IMR-90 (cell line): ENCODE measurements at regions not wholly inside any gene's neighbourhood (a gene's known extent, or its start where the extent isn't known, plus 50 kb on each side); places are given as distances from the start of the nearest gene placed in this dataset.

Experiments
- ATAC-seq: fragments of 200-7000 bp; cut with Tn5 transposase; 2 replicates; pipeline ENCODE4 v1.9.1; 2020; ENCODE audit warnings: low read depth, mild to moderate bottlenecking, moderate library complexity
- BruUV-seq: library from RNA; stranded (reverse); fragments of 400-500 nt; replicated peaks from 2 replicates; lab custom pipeline; 2021; lab: Mats Ljungman, UMichigan
- CTCF ChIA-PET: fragments of 300-600 bp; formaldehyde crosslinking; extraction: SDS; loops from one replicate; lab custom pipeline; 2021; ENCODE audit warnings: antibody characterized with exemption; lab: Yijun Ruan, JAX
- POLR2A ChIA-PET: fragments of 300-600 bp; sonication (Branson Sonifier 250); formaldehyde crosslinking; loops from one replicate; lab custom pipeline; 2022; ENCODE audit warnings: antibody characterized with exemption; ENCODE audit not compliant: unreplicated experiment; lab: Charles Lee
- DNase-seq: peaks from one replicate; pipeline ENCODE4 v3.0.0; 2013
- H2AFZ ChIP-seq: replicated peaks from 2 replicates; pipeline ENCODE3; 2013; ENCODE audit warnings: low read length, mild to moderate bottlenecking; ENCODE audit not compliant: poor library complexity
- H2AK5ac ChIP-seq: 2 replicates; pipeline ENCODE4 v1.6.1; 2013; ENCODE audit warnings: low read depth, low read length, inconsistent platforms
- H2AK9ac ChIP-seq: replicated peaks from 2 replicates; pipeline ENCODE3; 2013; ENCODE audit warnings: mild to moderate bottlenecking, low read depth, low read length, moderate library complexity; ENCODE audit not compliant: poor library complexity
- H2BK120ac ChIP-seq: 2 replicates; pipeline ENCODE4 v1.6.1; 2013; ENCODE audit warnings: low read depth, low read length, inconsistent platforms
- H2BK15ac ChIP-seq: 3 replicates; pipeline ENCODE4 v1.6.1; 2013; ENCODE audit warnings: low read depth, low read length, inconsistent platforms
- H2BK20ac ChIP-seq: 2 replicates; pipeline ENCODE4 v1.6.1; 2013; ENCODE audit warnings: low read depth, mild to moderate bottlenecking, inconsistent platforms, low read length, moderate library complexity
- H2BK5ac ChIP-seq: 2 replicates; pipeline ENCODE4 v1.6.1; 2013; ENCODE audit warnings: mild to moderate bottlenecking, low read depth, low read length, inconsistent platforms; ENCODE audit not compliant: poor library complexity, severe bottlenecking
- H3K14ac ChIP-seq: replicated peaks from 2 replicates; pipeline ENCODE4 v1.6.1; 2013; ENCODE audit warnings: low read depth, low read length, inconsistent platforms
- H3K18ac ChIP-seq: 2 replicates; pipeline ENCODE4 v1.6.1; 2013; ENCODE audit warnings: low read depth, low read length, control low read depth
- H3K23ac ChIP-seq: 2 replicates; pipeline ENCODE4 v1.6.1; 2013; ENCODE audit warnings: low read depth, low read length, inconsistent platforms
- H3K27ac ChIP-seq: 2 replicates; pipeline ENCODE4 v1.5.1; 2013; ENCODE audit warnings: mild to moderate bottlenecking, control low read depth, low read length; ENCODE audit not compliant: insufficient read depth
- H3K27me3 ChIP-seq: 2 replicates; pipeline ENCODE4 v1.6.1; 2013; ENCODE audit warnings: low read length; ENCODE audit not compliant: control insufficient read depth, insufficient read depth
- H3K36me3 ChIP-seq: 2 replicates; pipeline ENCODE4 v1.6.1; 2013; ENCODE audit warnings: low read length, mixed read lengths; ENCODE audit not compliant: control insufficient read depth, insufficient read depth
- H3K4ac ChIP-seq: 2 replicates; pipeline ENCODE4 v1.6.1; 2013; ENCODE audit warnings: low read depth, low read length, inconsistent platforms
- H3K4me1 ChIP-seq: 2 replicates; pipeline ENCODE4 v1.6.1; 2013; ENCODE audit warnings: low read length, mixed read lengths; ENCODE audit not compliant: control insufficient read depth, insufficient read depth
- H3K4me2 ChIP-seq: 2 replicates; pipeline ENCODE4 v1.6.1; 2013; ENCODE audit warnings: low read depth, mild to moderate bottlenecking, control low read depth, low read length, moderate library complexity
- H3K4me3 ChIP-seq: 2 replicates; pipeline ENCODE4 v1.5.1; 2013; ENCODE audit warnings: low read depth, mild to moderate bottlenecking, control low read depth, low read length, moderate library complexity; ENCODE audit not compliant: insufficient read depth
- H3K56ac ChIP-seq: 2 replicates; pipeline ENCODE4 v1.6.1; 2013; ENCODE audit warnings: low read length, inconsistent platforms; ENCODE audit not compliant: insufficient read depth; ENCODE audit errors: extremely low read depth
- H3K79me1 ChIP-seq, 2 experiments: 2 replicates each; pipeline ENCODE4 v1.6.1; 2013; ENCODE audit warnings: low read length in 2 of 2, inconsistent platforms in 1 of 2, low read depth in 1 of 2
- H3K9ac ChIP-seq: 2 replicates; pipeline ENCODE4 v1.6.1; 2013; ENCODE audit warnings: low read depth, low read length, control low read depth
- H3K9me1 ChIP-seq: 2 replicates; pipeline ENCODE4 v1.6.1; 2013; ENCODE audit warnings: low read length, inconsistent platforms; ENCODE audit not compliant: insufficient read depth
- H3K9me3 ChIP-seq: 2 replicates; pipeline ENCODE4 v1.6.1; 2013; ENCODE audit warnings: low read length; ENCODE audit not compliant: control insufficient read depth, insufficient read depth
- H4K20me1 ChIP-seq: 2 replicates; pipeline ENCODE4 v1.6.1; 2013; ENCODE audit warnings: low read length, inconsistent platforms; ENCODE audit not compliant: insufficient read depth
- H4K5ac ChIP-seq: 2 replicates; pipeline ENCODE4 v1.6.1; 2013; ENCODE audit warnings: mild to moderate bottlenecking, low read depth, low read length, control low read depth
- H4K8ac ChIP-seq, 2 experiments: 2 replicates each; pipeline ENCODE4 v1.6.1; 2013; ENCODE audit warnings: low read depth in 2 of 2, low read length in 2 of 2, control low read depth in 1 of 2, inconsistent platforms in 1 of 2
- H4K91ac ChIP-seq: 2 replicates; pipeline ENCODE4 v1.6.1; 2013; ENCODE audit warnings: low read depth, low read length, inconsistent platforms; ENCODE audit not compliant: insufficient read depth
- BHLHE40 ChIP-seq: fragments of 150-350 bp; IDR thresholded peaks from 2 replicates; pipeline ENCODE4 v1.6.1; 2016; ENCODE audit warnings: mild to moderate bottlenecking, low read depth, low read length
- CEBPB ChIP-seq: IDR thresholded peaks from 2 replicates; pipeline ENCODE4 v1.6.1; 2012; ENCODE audit warnings: low read depth, low read length, improper control_type of control experiment
- CHD1 ChIP-seq: IDR thresholded peaks from 2 replicates; pipeline ENCODE4 v1.6.1; 2012; ENCODE audit warnings: low read depth, low read length, improper control_type of control experiment
- CTCF ChIP-seq: conservative IDR thresholded peaks from 2 replicates; pipeline ENCODE4 v1.5.1; 2012; ENCODE audit warnings: mild to moderate bottlenecking, low read depth, low read length, improper control_type of control experiment
- ELK1 ChIP-seq: fragments of 150-350 bp; IDR thresholded peaks from 2 replicates; pipeline ENCODE4 v1.6.1; 2016; ENCODE audit warnings: low read depth, mild to moderate bottlenecking, low read length, moderate library complexity, borderline replicate concordance
- FOS ChIP-seq: fragments of 150-350 bp; IDR thresholded peaks from 2 replicates; pipeline ENCODE4 v1.6.1; 2016; ENCODE audit warnings: low read depth, low read length
- MAFK ChIP-seq: IDR thresholded peaks from 2 replicates; pipeline ENCODE4 v1.6.1; 2012; ENCODE audit warnings: low read depth, low read length, improper control_type of control experiment
- MAZ ChIP-seq: IDR thresholded peaks from 2 replicates; pipeline ENCODE4 v1.6.1; 2012; ENCODE audit warnings: low read depth, mild to moderate bottlenecking, low read length, improper control_type of control experiment, moderate library complexity, borderline replicate concordance
- MXI1 ChIP-seq: IDR thresholded peaks from 2 replicates; pipeline ENCODE4 v1.6.1; 2012; ENCODE audit warnings: low read depth, mild to moderate bottlenecking, low read length, moderate library complexity, borderline replicate concordance
- NFE2L2 ChIP-seq: fragments of 150-350 bp; IDR thresholded peaks from 2 replicates; pipeline ENCODE4 v1.6.1; 2016; ENCODE audit warnings: low read depth, mild to moderate bottlenecking, low read length
- RAD21 ChIP-seq: IDR thresholded peaks from 2 replicates; pipeline ENCODE4 v1.6.1; 2012; ENCODE audit warnings: low read length, improper control_type of control experiment
- RCOR1 ChIP-seq: IDR thresholded peaks from 2 replicates; pipeline ENCODE4 v1.6.1; 2012; ENCODE audit warnings: mild to moderate bottlenecking, low read length, improper control_type of control experiment; ENCODE audit not compliant: insufficient replicate concordance
- RFX5 ChIP-seq: IDR thresholded peaks from 2 replicates; pipeline ENCODE4 v1.8.0; 2012; ENCODE audit warnings: low read depth, mild to moderate bottlenecking, low read length, moderate library complexity
- SMC3 ChIP-seq: fragments of 150-350 bp; IDR thresholded peaks from 2 replicates; pipeline ENCODE4 v1.6.1; 2016; ENCODE audit warnings: low read depth, mild to moderate bottlenecking, antibody characterized with exemption, low read length, moderate library complexity
- USF2 ChIP-seq: fragments of 150-350 bp; IDR thresholded peaks from 2 replicates; pipeline ENCODE4 v1.6.1; 2017; ENCODE audit warnings: mild to moderate bottlenecking, antibody characterized with exemption, low read length, low read depth
- WGBS, 2 experiments: methylation state at CpG; one replicate each; pipeline versions ENCODE4 v1.1.5 to v1.1.7; 2013; ENCODE audit warnings: missing lambda C conversion rate in 2 of 2; ENCODE audit not compliant: insufficient read length in 1 of 2; ENCODE audit errors: extremely low coverage in 2 of 2; 5-methylcytosine and 5-hydroxymethylcytosine counted together
- dilution Hi-C: fragments of 300-500 bp; cut with HindIII; formaldehyde crosslinking; loops from one replicate; pipeline ENCODE4 v1.14.3; 2018; ENCODE audit warnings: low sequenced_read_pairs; ENCODE audit not compliant: unreplicated experiment
- in situ Hi-C: fragments of 300-500 bp; cut with MboI; formaldehyde crosslinking; loops from 3 replicates; pipeline ENCODE4 v1.14.3; 2019; ENCODE audit warnings: low sequenced_read_pairs, inconsistent platforms, mixed read lengths
- intact Hi-C: fragments of 100-400 bp; cut with micrococcal nuclease; formaldehyde crosslinking; loops from 2 replicates; pipeline ENCODE4 v1.10.0; 2022

- H3K79me1 ChIP-seq, result no peaks in the 10 kb centered on the region
- H2AK5ac ChIP-seq, result no peak overlapping the region
- no peak overlapping the region for H3K56ac ChIP-seq
- H3K27me3 ChIP-seq, result peaks cover 4% of the 10 kb centered on the region; the same call in 1 of the 2 replicates
- CTCF ChIA-PET, result no interaction called here
- H2AFZ ChIP-seq, result no peak overlapping the region
- POLR2A ChIA-PET, result no interaction called here
- no peak overlapping the region for H2BK20ac ChIP-seq
- no peak overlapping the region for H2BK5ac ChIP-seq
- no peak overlapping the region for H3K9ac ChIP-seq
- no peak overlapping the region for H4K8ac ChIP-seq
- H2AK9ac ChIP-seq, result no peak overlapping the region
- no peak overlapping the region for H3K4me2 ChIP-seq
- no peaks in the 10 kb centered on the region for H3K9me1 ChIP-seq
- intact Hi-C loops, result no loop called here
- H3K4me3 ChIP-seq, result no peak overlapping the region
- no peak overlapping the region for H3K4ac ChIP-seq
- BruUV-seq, result no TSS peak
- dilution Hi-C loops, result no loop called here
- no peaks in the 10 kb centered on the region for H3K4me1 ChIP-seq
- H3K27ac ChIP-seq, result no peak overlapping the region
- H3K36me3 ChIP-seq, result no peaks in the 10 kb centered on the region
- no peaks in the 10 kb centered on the region for H3K9me3 ChIP-seq
- H3K23ac ChIP-seq, result no peak overlapping the region
- DNase-seq, result no peak
- TF ChIP-seq MXI1 (no peak), RAD21 (no peak), CTCF (no peak), RCOR1 (no peak), NFE2L2 (no peak), ELK1 (no peak), CHD1 (no peak), FOS (no peak), SMC3 (no peak), MAZ (no peak), RFX5 (no peak), MAFK (no peak), BHLHE40 (no peak), USF2 (no peak), CEBPB (no peak)
- H4K91ac ChIP-seq, result no peak overlapping the region
- no peak for ATAC-seq
- H2BK15ac ChIP-seq, result no peak overlapping the region
- WGBS, 2 experiments, result no CpG with 5 or more reads among the region's 4 CpGs
- in situ Hi-C loops, result no loop called here
- H2BK120ac ChIP-seq, result no peak overlapping the region
- no peak overlapping the region for H4K5ac ChIP-seq
- no peak overlapping the region for H3K18ac ChIP-seq
- H3K14ac ChIP-seq, result no peak overlapping the region
- H4K20me1 ChIP-seq, result no peaks in the 10 kb centered on the region
Observed at GRCh38 chr6:87950614-87951013, 97.0 kb upstream of the SPACA1 start.
